ENCODE measurements at regions not wholly inside any gene's neighbourhood (a gene's known extent, or its start where the extent isn't known, plus 50 kb on each side); places are given as distances from the start of the nearest gene placed in this dataset.

DNA sequence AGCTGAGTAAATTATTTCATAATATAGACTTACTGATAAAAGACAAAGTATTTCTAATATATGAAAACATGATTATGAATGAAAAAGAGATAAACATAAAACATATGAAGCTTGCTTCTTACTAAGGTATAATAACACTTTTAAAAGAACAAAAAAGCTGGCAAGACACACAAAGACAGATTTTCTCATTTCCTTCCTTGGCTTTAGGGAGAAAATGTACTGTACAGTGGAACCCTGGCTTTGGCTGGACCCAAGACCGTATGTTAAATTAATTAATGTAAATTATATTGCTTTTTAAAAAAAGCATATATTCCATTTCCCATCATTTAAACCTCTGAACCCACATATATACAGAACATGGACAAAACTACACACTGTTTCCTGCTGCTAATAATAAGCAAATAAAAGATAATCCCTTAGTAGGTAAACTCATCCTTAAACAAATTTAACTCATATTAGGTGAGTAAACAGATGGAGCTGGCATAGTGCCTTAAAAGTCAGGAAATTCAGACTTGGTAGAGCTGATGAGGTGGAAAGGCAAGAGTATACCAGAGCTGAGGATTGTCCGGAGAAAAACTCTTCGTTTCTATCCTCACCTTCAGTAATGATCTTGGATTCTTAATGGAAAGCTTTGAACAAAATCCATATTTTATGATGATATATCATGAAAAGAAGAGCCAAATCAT lies 1016.4 kb upstream of the KCND2 start:
- BruUV-seq (replicated peaks): no TSS peak
- H3K9me1 ChIP-seq (ENCODE audit: insufficient read depth, low read length): no peaks in the 10 kb centered on the region
- H3K27me3 ChIP-seq (ENCODE audit: control insufficient read depth, insufficient read depth, low read length): no peaks in the 10 kb centered on the region
- intact Hi-C loops (cut with micrococcal nuclease) (no loop called here), in situ Hi-C loops (cut with MboI; ENCODE audit: low sequenced_read_pairs) (no loop called here), dilution Hi-C loops (cut with HindIII; ENCODE audit: low sequenced_read_pairs, unreplicated experiment) (no loop called here)
- no peak overlapping the region for H4K5ac ChIP-seq (ENCODE audit: low read depth, low read length)
- no peak overlapping the region for H3K23ac ChIP-seq (ENCODE audit: low read depth, low read length)
- no peak overlapping the region for H2BK5ac ChIP-seq (ENCODE audit: low read depth, low read length, poor library complexity, severe bottlenecking)
- no peaks in the 10 kb centered on the region for H3K79me1 ChIP-seq (ENCODE audit: low read depth in 1 of 2, low read length in 2 of 2)
- H3K56ac ChIP-seq (ENCODE audit: extremely low read depth, insufficient read depth, low read length): no peak overlapping the region
- ChIA-PET CTCF (no interaction called here), POLR2A (ENCODE audit: unreplicated experiment) (no interaction called here)
- H3K18ac ChIP-seq (ENCODE audit: low read depth, low read length): no peak overlapping the region
- H3K4me3 ChIP-seq (ENCODE audit: insufficient read depth, low read depth, low read length): no peak overlapping the region
- H3K4me2 ChIP-seq (ENCODE audit: low read depth, low read length): no peak overlapping the region
- no peak overlapping the region for H2AK9ac ChIP-seq (replicated peaks; ENCODE audit: low read depth, low read length, poor library complexity)
- H3K9ac ChIP-seq (ENCODE audit: low read depth, low read length): no peak overlapping the region
- H2BK15ac ChIP-seq (ENCODE audit: low read depth, low read length): no peak overlapping the region
- no peaks in the 10 kb centered on the region for H3K36me3 ChIP-seq (ENCODE audit: control insufficient read depth, insufficient read depth, low read length)
- no peak overlapping the region for H4K91ac ChIP-seq (ENCODE audit: insufficient read depth, low read depth, low read length)
- H4K8ac ChIP-seq (ENCODE audit: low read depth in 2 of 2, low read length in 2 of 2): no peak overlapping the region
- H3K14ac ChIP-seq (replicated peaks; ENCODE audit: low read depth, low read length): no peak overlapping the region
- no peaks in the 10 kb centered on the region for H3K4me1 ChIP-seq (ENCODE audit: control insufficient read depth, insufficient read depth, low read length)
- no CpG with 5 or more reads among the region's 3 CpGs for WGBS, 2 experiments (ENCODE audit: extremely low coverage in 2 of 2, insufficient read length in 1 of 2)
- H3K9me3 ChIP-seq (ENCODE audit: control insufficient read depth, insufficient read depth, low read length): no peaks in the 10 kb centered on the region; the same call in 1 of the 2 replicates
- no peak overlapping the region for H2BK120ac ChIP-seq (ENCODE audit: low read depth, low read length)
- TF ChIP-seq MAZ (IDR thresholded peaks at IDR 0.05; ENCODE audit: borderline replicate concordance, low read depth, low read length) (no peak), RCOR1 (IDR thresholded peaks at IDR 0.05; ENCODE audit: insufficient replicate concordance, low read length) (no peak), NFE2L2 (IDR thresholded peaks at IDR 0.05; ENCODE audit: low read depth, low read length) (no peak), SMC3 (IDR thresholded peaks at IDR 0.05; ENCODE audit: low read depth, low read length) (no peak), CEBPB (IDR thresholded peaks at IDR 0.05; ENCODE audit: low read depth, low read length) (no peak), MAFK (IDR thresholded peaks at IDR 0.05; ENCODE audit: low read depth, low read length) (no peak), MXI1 (IDR thresholded peaks at IDR 0.05; ENCODE audit: borderline replicate concordance, low read depth, low read length) (no peak), FOS (IDR thresholded peaks at IDR 0.05; ENCODE audit: low read depth, low read length) (no peak), CHD1 (IDR thresholded peaks at IDR 0.05; ENCODE audit: low read depth, low read length) (no peak), POLR2A (IDR thresholded peaks at IDR 0.05; ENCODE audit: low read depth, low read length) (no peak), ELK1 (IDR thresholded peaks at IDR 0.05; ENCODE audit: borderline replicate concordance, low read depth, low read length) (no peak), RAD21 (IDR thresholded peaks at IDR 0.05; ENCODE audit: low read length) (no peak), CTCF (conservative IDR thresholded peaks at IDR 0.05; ENCODE audit: low read depth, low read length) (no peak), BHLHE40 (IDR thresholded peaks at IDR 0.05; ENCODE audit: low read depth, low read length) (no peak), USF2 (IDR thresholded peaks at IDR 0.05; ENCODE audit: low read depth, low read length) (no peak), RFX5 (IDR thresholded peaks at IDR 0.05; ENCODE audit: low read depth, low read length) (no peak)
- no peak overlapping the region for H2AK5ac ChIP-seq (ENCODE audit: low read depth, low read length)
- no peak overlapping the region for H2BK20ac ChIP-seq (ENCODE audit: low read depth, low read length)
- DNase-seq (no peak), ATAC-seq (ENCODE audit: low read depth) (no peak)
- H3K27ac ChIP-seq (ENCODE audit: insufficient read depth, low read length): no peak overlapping the region
- H2AFZ ChIP-seq (replicated peaks; ENCODE audit: low read length, poor library complexity): no peak overlapping the region
- no peaks in the 10 kb centered on the region for H4K20me1 ChIP-seq (ENCODE audit: insufficient read depth, low read length)
- no peak overlapping the region for H3K4ac ChIP-seq (ENCODE audit: low read depth, low read length)

All from IMR-90 (cell line).